OCI-LY7 (cell line): ENCODE measurements at regions not wholly inside any gene's neighbourhood (a gene's known extent, or its start where the extent isn't known, plus 50 kb on each side); places are given as distances from the start of the nearest gene placed in this dataset.

Experiments used
- BruUV-seq: library from RNA; stranded (reverse); fragments of 400-500 nt; replicated peaks from 2 replicates; lab custom pipeline; 2021; lab: Mats Ljungman, UMichigan
- CTCF ChIA-PET: fragments of 300-600 bp; sonication (Branson Sonifier 250); formaldehyde crosslinking; loops from one replicate; lab custom pipeline; 2022; ENCODE audit warnings: antibody characterized with exemption; ENCODE audit not compliant: unreplicated experiment; lab: Charles Lee
- POLR2A ChIA-PET: fragments of 300-600 bp; sonication (Branson Sonifier 250); formaldehyde crosslinking; loops from one replicate; lab custom pipeline; 2022; ENCODE audit warnings: antibody characterized with exemption; lab: Charles Lee
- DNase-seq: peaks from one replicate; pipeline ENCODE4 v3.0.0-alpha.2; 2015; ENCODE audit warnings: low spot score
- H2AFZ ChIP-seq: fragments of 200-600 bp; sonication (generic), shearing (Covaris generic); 2 replicates; pipeline ENCODE4 v1.6.1; 2014; ENCODE audit warnings: mild to moderate bottlenecking, antibody characterized with exemption, low read length, moderate library complexity
- H3K27ac ChIP-seq: fragments of 200-600 bp; sonication (generic); 2 replicates; pipeline ENCODE4 v1.5.1; 2014; ENCODE audit warnings: mixed run types, low read depth, mild to moderate bottlenecking, moderate library complexity, low read length, inconsistent platforms; ENCODE audit not compliant: poor library complexity, severe bottlenecking
- H3K36me3 ChIP-seq: fragments of 200-600 bp; sonication (generic); 2 replicates; pipeline ENCODE4 v1.6.1; 2014; ENCODE audit warnings: mild to moderate bottlenecking, antibody characterized with exemption, low read length, moderate library complexity, mixed read lengths; ENCODE audit not compliant: insufficient read depth
- H3K4me1 ChIP-seq: fragments of 200-600 bp; sonication (generic); 2 replicates; pipeline ENCODE4 v1.5.1; 2014; ENCODE audit warnings: mild to moderate bottlenecking, low read length; ENCODE audit not compliant: insufficient read depth, poor library complexity, severe bottlenecking
- H3K4me2 ChIP-seq: fragments of 200-600 bp; sonication (generic); 2 replicates; pipeline ENCODE4 v1.6.1; 2014; ENCODE audit warnings: mild to moderate bottlenecking, low read length
- H3K4me3 ChIP-seq: fragments of 200-600 bp; sonication (generic); 2 replicates; pipeline ENCODE4 v1.5.1; 2014; ENCODE audit warnings: mild to moderate bottlenecking, low read depth, low read length; ENCODE audit not compliant: poor library complexity, severe bottlenecking
- H3K79me2 ChIP-seq: fragments of 200-600 bp; sonication (generic); 2 replicates; pipeline ENCODE4 v1.6.1; 2016; ENCODE audit warnings: low read depth, mild to moderate bottlenecking, low read length, moderate library complexity, mixed read lengths; ENCODE audit not compliant: insufficient read depth
- H3K9me2 ChIP-seq: fragments of 200-600 bp; sonication (generic); 2 replicates; pipeline ENCODE4 v1.6.1; 2016; ENCODE audit warnings: mild to moderate bottlenecking, low read length, mixed read lengths; ENCODE audit not compliant: insufficient read depth
- H3K9me3 ChIP-seq: fragments of 200-600 bp; sonication (generic); 2 replicates; pipeline ENCODE4 v1.6.1; 2014; ENCODE audit warnings: mild to moderate bottlenecking, mixed run types, low read length, mixed read lengths
- H4K20me1 ChIP-seq: fragments of 200-600 bp; sonication (generic); 2 replicates; pipeline ENCODE4 v1.6.1; 2014; ENCODE audit warnings: mild to moderate bottlenecking, antibody characterized with exemption, low read length, moderate library complexity, mixed read lengths; ENCODE audit not compliant: insufficient read depth
- CTCF ChIP-seq: fragments of 200-600 bp; sonication (generic); conservative IDR thresholded peaks from 2 replicates; pipeline ENCODE4 v1.5.1; 2014; ENCODE audit warnings: mild to moderate bottlenecking, antibody characterized with exemption, low read length, moderate library complexity, mixed read lengths
- EZH2phosphoT487 ChIP-seq: fragments of 200-600 bp; sonication (generic); IDR thresholded peaks from 2 replicates; pipeline ENCODE4 v1.6.1; 2018; ENCODE audit warnings: low read depth, borderline replicate concordance, mild to moderate bottlenecking, mixed run types, antibody characterized with exemption, low read length, moderate library complexity, mixed read lengths
- intact Hi-C: fragments of 100-400 bp; cut with micrococcal nuclease; formaldehyde crosslinking; loops from one replicate; pipeline ENCODE4 v1.10.0; 2022; ENCODE audit not compliant: unreplicated experiment

GRCh38 chr10:91565226-91565625 lies 67.6 kb downstream of the PPP1R3C start:
- no peak overlapping the region for H2AFZ ChIP-seq
- H3K4me2 ChIP-seq, result no peak overlapping the region
- no peak for TF ChIP-seq CTCF
- no peak for TF ChIP-seq EZH2phosphoT487
- no TSS peak for BruUV-seq
- no peaks in the 10 kb centered on the region for H3K9me2 ChIP-seq
- ChIA-PET POLR2A (no interaction called here), CTCF (no interaction called here)
- intact Hi-C loops, result no loop called here
- no peaks in the 10 kb centered on the region for H3K36me3 ChIP-seq
- no peaks in the 10 kb centered on the region for H3K79me2 ChIP-seq
- H3K9me3 ChIP-seq, result no peaks in the 10 kb centered on the region
- no peak for DNase-seq
- no peaks in the 10 kb centered on the region for H3K4me1 ChIP-seq
- no peak overlapping the region for H3K27ac ChIP-seq
- H3K4me3 ChIP-seq, result no peak overlapping the region
- no peaks in the 10 kb centered on the region for H4K20me1 ChIP-seq

GRCh38 chr10:91564508-91564907 lies 68.4 kb downstream of the PPP1R3C start:
- H3K4me2 ChIP-seq, result no peak overlapping the region
- H3K4me1 ChIP-seq, result no peaks in the 10 kb centered on the region
- POLR2A ChIA-PET, result no interaction called here
- no peak overlapping the region for H3K4me3 ChIP-seq
- no TSS peak for BruUV-seq
- H3K79me2 ChIP-seq, result no peaks in the 10 kb centered on the region
- no peak for TF ChIP-seq EZH2phosphoT487
- TF ChIP-seq CTCF, result no peak
- CTCF ChIA-PET, result no interaction called here
- H3K9me2 ChIP-seq, result no peaks in the 10 kb centered on the region
- H4K20me1 ChIP-seq, result no peaks in the 10 kb centered on the region
- no peaks in the 10 kb centered on the region for H3K36me3 ChIP-seq
- intact Hi-C loops, result no loop called here
- H3K27ac ChIP-seq, result no peak overlapping the region
- no peak overlapping the region for H2AFZ ChIP-seq
- no peaks in the 10 kb centered on the region for H3K9me3 ChIP-seq
- DNase-seq, result no peak
